HG03558 (cell line): ENCODE measurements at regions not wholly inside any gene's neighbourhood (a gene's known extent, or its start where the extent isn't known, plus 50 kb on each side); places are given as distances from the start of the nearest gene placed in this dataset.
"Not testable (repeated sequence)": the region's sequence is repeated elsewhere in the genome, so short reads cannot be mapped to it uniquely, and the experiment has no call there.

Experiments used
- ATAC-seq: cut with Tn5 transposase; IDR thresholded peaks from one replicate; pipeline ENCODE4 v1.9.1; 2021; ENCODE audit warnings: moderate number of reproducible peaks; ENCODE audit not compliant: unreplicated experiment; ENCODE audit errors: extremely low read depth

DNA sequence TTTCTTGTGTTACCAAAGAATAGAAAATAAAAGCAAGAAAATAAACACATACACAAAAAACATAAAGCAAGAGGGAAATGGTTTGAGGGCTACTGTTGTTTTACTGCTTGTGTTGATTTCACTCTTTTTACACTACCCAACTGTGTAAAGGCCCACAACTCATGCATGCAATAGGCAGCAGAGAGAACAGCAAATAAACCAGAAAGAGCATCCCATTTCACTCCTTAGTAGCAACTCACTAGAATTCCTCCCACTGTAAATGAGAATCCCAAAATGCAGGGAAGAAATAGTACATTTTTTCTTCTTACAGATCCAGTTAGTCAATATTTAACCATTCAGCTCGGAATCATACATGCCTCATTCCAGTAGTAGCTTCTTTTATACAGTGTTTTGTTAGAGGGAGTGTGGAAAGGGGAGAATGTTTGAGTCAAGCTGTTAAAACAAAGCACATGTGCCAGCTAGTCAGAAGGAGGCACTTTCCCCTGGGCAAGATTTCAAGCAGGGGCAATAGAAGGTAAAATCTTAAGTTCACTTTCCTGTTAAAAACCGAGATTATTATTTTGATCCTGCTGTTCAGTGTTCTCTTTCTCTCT, 147.2 kb upstream of the FAM98A start:
- no peak for ATAC-seq

DNA sequence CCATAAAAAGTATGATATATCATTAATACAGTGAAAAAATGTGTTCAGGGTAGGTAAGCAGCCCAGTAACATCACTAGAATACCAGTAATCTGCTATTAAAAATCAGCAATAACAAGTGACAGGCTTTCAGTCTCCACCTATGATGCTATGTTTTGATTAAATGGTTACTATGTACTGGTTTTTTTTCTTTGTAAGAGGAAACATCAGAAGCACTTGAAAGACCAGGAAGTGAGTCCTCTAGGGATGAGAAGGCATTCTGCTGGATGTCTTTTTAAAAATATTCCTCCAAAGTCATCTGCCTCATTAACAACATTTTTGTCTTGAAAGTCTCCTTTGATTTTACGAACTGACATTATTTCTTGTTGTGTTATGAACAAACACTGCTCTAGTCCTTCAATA, 136.0 kb upstream of the FAM98A start:
- no peak for ATAC-seq

GRCh38 chr2:33730804-33731203, 131.7 kb upstream of the FAM98A start:
- ATAC-seq: no peak

GRCh38 chr2:33730193-33730592, 131.1 kb upstream of the FAM98A start:
- ATAC-seq: no peak

DNA sequence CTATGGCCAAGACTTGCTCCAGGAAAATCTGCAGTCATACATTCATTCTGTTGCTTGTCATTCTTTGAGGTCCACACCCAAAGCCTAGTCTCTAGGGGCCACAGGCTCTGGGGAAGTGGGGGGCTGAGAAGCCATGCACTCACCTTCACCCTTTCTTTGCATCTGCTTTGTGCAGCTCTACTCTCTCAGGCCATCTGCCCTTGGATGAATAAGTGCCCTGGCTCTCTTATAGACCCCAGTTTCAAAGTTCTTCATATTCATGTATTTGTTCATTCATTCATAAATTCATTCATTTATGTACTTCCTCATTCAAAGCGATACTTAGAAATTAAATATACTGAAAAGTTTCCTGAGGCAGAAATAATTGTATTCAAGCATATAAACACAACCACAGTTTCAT, 130.3 kb upstream of the FAM98A start:
- no peak for ATAC-seq

- ATAC-seq: no peak
These were observed 129.0 kb upstream of the FAM98A start for GRCh38 chr2:33728106-33728505.

- ATAC-seq: no peak
These were observed 128.4 kb upstream of the FAM98A start for GRCh38 chr2:33727361-33728032.

DNA sequence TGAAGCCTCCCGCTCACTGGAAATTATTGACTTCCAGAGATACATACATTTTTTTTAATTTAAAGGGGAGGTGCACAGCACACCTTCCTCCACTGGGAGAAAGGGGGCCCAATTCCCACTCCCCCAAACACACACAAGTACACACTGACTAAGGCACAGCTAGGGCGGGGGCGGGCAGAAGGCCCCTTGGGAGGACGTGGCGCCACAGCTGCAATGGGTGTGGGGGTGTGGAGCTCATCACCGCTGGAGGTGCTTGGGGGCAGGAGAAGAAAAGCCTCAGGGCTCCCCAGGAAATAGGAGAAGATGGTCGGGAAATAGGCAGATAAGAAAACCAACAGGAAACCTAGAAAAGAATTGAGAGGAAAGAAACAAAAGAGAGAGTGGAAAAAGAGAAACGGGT, 127.3 kb upstream of the FAM98A start:
- no peak for ATAC-seq

DNA sequence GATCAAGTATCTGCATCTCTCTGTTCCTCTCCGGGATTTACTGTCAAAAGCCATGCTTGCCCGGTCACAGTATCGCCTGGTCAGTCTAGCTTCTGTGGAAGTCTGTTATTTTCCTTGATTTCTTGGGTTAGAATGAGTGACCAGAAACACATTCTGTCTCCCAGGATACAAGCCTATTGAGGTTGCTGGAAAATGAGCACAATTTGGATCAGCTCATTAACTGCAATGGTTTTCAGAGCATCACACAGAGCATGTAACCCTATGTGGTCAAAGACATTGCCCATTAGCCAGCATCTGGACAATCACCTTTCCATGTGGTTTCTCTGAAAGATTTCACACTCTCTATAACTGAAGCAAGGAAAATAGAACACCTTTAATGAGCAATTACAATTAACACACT, 124.2 kb upstream of the FAM98A start:
- no peak for ATAC-seq

DNA sequence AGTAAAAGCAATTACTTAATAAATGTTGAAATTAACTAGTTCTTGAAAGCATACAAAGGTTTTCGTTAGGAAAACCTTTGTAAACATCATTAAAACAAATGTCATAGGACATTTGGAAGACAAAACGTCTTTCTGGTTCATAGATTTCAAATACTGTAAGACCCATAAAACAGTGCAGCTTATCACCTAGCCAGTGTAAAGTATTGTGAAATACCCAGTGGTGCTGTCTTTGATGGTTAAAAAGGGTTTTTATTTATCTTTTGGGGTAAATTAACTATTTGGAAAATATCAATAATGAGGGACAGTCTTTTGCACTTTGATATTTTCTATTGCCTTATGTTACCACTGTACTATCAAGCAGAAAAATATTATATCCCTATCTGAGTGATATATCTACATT, 120.0 kb upstream of the FAM98A start:
- ATAC-seq: no peak

DNA sequence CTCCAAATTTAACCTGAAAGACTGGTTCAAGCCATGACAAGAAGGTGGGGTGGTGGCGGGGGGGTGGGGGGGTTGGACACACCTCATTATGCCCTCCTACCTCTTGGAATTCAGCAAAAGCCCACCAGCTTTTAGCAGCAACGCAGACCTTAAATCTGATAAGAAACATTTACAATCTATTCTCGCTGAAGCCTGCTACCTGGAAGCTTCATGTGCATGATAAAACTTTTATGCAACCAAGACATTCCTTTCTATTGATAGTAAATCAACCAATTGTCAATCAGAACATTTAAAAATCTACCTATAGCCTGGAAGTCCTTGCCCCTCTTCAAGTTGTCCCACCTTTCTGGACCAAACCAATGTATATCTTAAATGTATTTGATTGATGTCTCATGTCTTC, 113.6 kb upstream of the FAM98A start:
- no peak for ATAC-seq

GRCh38 chr2:33709951-33710350, 110.9 kb upstream of the FAM98A start:
- no peak for ATAC-seq

- ATAC-seq: no peak
These were observed 108.2 kb upstream of the FAM98A start for GRCh38 chr2:33707312-33707711.

DNA sequence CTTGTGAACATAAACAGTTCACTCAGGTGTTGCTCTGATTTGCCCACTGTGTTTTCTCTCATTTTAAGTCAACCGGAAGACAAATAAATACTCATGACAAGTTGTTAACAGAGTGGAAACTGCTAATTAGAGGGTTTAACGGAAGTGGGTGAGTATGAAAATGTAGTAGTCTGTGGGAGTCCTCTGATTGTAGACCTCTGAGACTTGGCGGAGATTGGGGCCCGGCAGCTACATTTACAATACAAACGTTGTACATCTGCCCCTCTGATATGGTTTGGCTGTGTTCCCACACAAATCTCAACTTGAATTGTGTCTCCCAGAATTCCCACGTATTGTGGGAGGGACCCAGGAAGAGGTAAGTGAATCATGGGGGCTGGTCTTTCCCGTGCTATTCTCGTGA, 107.3 kb upstream of the FAM98A start:
- ATAC-seq: no peak

DNA sequence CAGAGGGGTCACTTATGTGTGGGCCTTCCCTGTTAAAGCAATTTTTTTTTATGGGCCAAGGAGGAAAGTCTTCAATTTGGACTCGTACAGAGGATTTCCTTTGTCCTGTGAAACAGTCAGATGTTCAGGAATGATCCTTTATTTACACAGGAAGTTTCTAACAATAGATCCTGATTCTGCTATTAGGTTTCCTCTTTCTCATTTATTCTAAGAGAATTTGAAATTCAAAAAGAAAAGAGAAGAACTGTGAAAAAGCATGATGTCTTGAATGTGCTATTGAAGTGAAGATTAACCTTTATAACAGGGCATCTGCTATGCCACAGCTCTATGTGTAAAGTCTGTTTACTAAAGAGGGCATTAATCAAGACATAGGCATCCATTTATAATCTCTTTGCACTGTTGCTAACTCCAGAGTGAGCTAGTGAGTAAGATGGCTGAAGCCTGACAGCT, 105.3 kb upstream of the FAM98A start:
- no peak for ATAC-seq

GRCh38 chr2:33696234-33696633, 97.1 kb upstream of the FAM98A start:
- no peak for ATAC-seq

DNA sequence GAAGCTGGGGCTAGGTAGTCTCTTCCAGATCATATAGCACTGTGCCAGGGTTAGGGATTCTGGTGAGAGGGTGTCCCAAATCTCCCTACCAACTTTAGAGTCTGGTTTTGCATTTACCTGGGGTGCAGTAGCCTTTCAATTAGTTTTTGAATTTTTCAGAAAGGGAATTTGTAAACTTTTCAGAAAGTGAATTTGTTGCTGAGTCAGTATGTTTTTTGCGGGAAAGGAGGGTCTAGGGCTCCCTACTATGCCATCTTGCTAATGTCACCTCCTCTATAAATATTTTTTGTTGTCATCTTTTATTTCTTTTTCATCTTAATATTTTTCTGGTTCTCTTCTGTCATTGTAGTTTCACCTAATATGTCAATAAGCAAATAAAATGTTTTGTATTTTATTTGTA, 95.8 kb upstream of the FAM98A start:
- ATAC-seq: no peak

GRCh38 chr2:33690686-33691085, 91.6 kb upstream of the FAM98A start:
- ATAC-seq: not testable (repeated sequence)

DNA sequence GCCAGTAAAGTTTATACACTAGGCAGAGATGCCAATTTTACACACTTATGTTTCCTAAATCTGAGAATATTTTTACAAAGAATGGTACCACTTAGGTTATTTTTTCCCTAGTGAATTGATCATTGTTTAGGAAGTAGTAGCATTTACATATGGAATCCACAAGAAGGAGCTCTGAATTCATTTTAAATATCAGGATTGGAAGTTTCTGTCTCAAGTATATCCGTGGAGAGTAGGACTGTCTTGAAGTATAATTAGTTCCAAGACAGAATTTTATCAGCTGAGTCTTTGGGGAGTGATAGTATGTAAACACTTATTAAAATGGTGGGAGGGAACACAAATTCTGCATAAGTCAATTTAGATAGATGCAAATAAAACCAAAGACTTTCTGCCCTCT, 82.3 kb upstream of the FAM98A start:
- no peak for ATAC-seq

DNA sequence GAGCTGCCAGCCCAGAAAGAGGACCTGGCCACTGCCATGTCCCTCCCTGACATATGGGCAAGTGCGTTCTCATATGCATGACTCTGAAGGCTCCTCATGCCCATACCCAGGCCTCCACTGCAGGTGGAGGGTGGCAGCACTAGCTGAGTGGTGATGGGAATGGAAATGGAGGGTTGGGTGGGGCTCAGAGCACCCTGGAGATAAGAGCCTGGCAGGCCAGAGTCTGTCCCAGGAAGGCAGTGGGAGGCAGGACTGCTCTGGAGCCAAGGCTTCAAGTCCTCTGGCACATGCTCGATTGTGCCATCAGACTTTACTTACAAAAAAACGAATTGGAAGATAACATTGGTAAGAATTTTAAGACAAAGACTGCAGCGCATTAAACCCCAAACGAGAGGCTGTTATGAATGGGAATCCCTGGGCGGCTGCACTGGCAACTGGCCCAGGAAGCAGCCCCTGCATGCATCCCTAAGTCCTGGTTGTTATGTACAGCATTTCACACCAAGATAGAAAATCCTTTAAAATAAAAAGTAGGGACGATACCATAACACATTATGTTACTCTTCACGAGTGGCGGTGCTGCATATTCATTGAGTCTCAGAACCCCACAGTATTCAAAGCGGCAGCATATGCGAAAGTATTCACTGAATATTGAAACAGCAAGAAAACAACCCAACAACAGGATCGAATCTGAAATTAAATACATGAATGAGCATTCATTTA, 81.7 kb upstream of the FAM98A start:
- no peak for ATAC-seq

DNA sequence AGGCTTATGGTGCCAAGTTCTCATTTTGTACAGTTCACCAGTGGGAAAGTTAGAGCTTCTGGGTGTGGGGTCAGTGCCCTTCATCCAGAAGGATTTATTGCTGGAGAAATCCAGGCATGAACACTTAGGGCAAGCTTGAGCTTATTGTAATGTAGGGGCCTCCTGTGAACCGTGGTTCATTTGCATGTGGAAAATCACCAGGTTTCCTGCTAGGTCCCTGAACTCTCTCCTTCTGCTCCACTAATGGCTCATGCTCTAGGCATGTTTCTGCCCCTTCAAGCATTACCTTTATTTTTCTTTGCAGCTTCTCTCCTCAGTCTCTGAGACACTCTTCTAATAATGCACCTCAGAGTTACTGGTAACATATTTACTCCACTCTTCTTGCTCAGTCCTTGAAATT, 79.3 kb upstream of the FAM98A start:
- no peak for ATAC-seq

DNA sequence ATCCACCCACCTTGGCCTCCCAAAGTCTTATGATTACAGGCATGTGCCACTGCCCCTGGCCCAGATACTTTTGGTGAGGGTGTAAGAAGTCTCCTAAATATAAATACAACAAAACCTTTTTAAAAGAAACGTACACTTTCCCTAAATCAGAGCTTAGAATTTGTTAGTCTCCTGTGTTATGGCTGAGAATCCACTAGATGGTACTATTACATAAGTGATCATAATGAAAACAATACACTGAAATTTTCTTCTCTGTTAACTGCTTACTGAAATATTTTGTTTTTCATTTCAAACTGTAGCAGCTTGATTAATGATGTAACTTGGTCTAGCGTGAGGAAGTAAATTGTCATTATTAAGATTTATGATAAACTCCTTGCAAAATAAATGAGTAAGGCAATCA, 74.8 kb upstream of the FAM98A start:
- ATAC-seq: no peak
